MM.1S (cell line): ENCODE measurements at regions not wholly inside any gene's neighbourhood (a gene's known extent, or its start where the extent isn't known, plus 50 kb on each side); places are given as distances from the start of the nearest gene placed in this dataset.

Source experiments
- DNase-seq: peaks from one replicate; pipeline ENCODE4 v3.0.0-alpha.2; 2015
- H2AFZ ChIP-seq: fragments of 300-600 bp; sonication (generic); 2 replicates; pipeline ENCODE4 v1.6.0; 2016; ENCODE audit warnings: antibody characterized with exemption, low read length
- H3F3A ChIP-seq: fragments of 300-600 bp; sonication (generic); 2 replicates; pipeline ENCODE4 v1.6.1; 2016; ENCODE audit warnings: mild to moderate bottlenecking, antibody characterized with exemption, low read length, moderate library complexity, mixed read lengths; ENCODE audit not compliant: insufficient read depth
- H3K27ac ChIP-seq: fragments of 300-600 bp; sonication (generic); 2 replicates; pipeline ENCODE4 v1.5.1; 2016; ENCODE audit warnings: mild to moderate bottlenecking, low read length
- H3K27me3 ChIP-seq: fragments of 300-600 bp; sonication (generic); replicated peaks from 2 replicates; pipeline ENCODE4 v1.6.0; 2016; ENCODE audit warnings: low read length; ENCODE audit not compliant: insufficient read depth
- H3K36me3 ChIP-seq: fragments of 300-600 bp; sonication (generic); replicated peaks from 2 replicates; pipeline ENCODE4 v1.6.1; 2016; ENCODE audit warnings: mild to moderate bottlenecking, low read length, mixed read lengths; ENCODE audit not compliant: insufficient read depth
- H3K4me1 ChIP-seq: fragments of 300-600 bp; sonication (generic); 2 replicates; pipeline ENCODE4 v1.6.1; 2016; ENCODE audit warnings: low read length, mixed read lengths
- H3K4me2 ChIP-seq: fragments of 300-600 bp; sonication (generic); 2 replicates; pipeline ENCODE4 v1.6.0; 2016; ENCODE audit warnings: low read depth, low read length
- H3K4me3 ChIP-seq: fragments of 300-600 bp; sonication (generic); 2 replicates; pipeline ENCODE4 v1.5.1; 2016; ENCODE audit warnings: low read length, mixed read lengths
- H3K79me2 ChIP-seq: fragments of 300-600 bp; sonication (generic); 2 replicates; pipeline ENCODE4 v1.6.1; 2016; ENCODE audit warnings: mixed run types, low read length, mixed read lengths
- H3K9ac ChIP-seq: fragments of 300-600 bp; sonication (generic); 2 replicates; pipeline ENCODE4 v1.6.1; 2016; ENCODE audit warnings: low read length, mixed read lengths
- H3K9me2 ChIP-seq: fragments of 300-600 bp; sonication (generic); replicated peaks from 2 replicates; pipeline ENCODE4 v1.6.1; 2016; ENCODE audit warnings: mild to moderate bottlenecking, low read length, mixed read lengths; ENCODE audit not compliant: insufficient read depth
- H3K9me3 ChIP-seq: fragments of 300-600 bp; sonication (generic); replicated peaks from 2 replicates; pipeline ENCODE4 v1.6.1; 2016; ENCODE audit warnings: mild to moderate bottlenecking, low read length, mixed read lengths; ENCODE audit not compliant: insufficient read depth
- H4K20me1 ChIP-seq: fragments of 300-600 bp; sonication (generic); 2 replicates; pipeline ENCODE4 v1.6.1; 2016; ENCODE audit warnings: mild to moderate bottlenecking, low read length, moderate library complexity, mixed read lengths; ENCODE audit not compliant: insufficient read depth
- CTCF ChIP-seq: fragments of 300-600 bp; sonication (generic); IDR thresholded peaks from 2 replicates; pipeline ENCODE4 v1.5.1; 2016; ENCODE audit warnings: antibody characterized with exemption, low read length, mixed read lengths
- EZH2 ChIP-seq: fragments of 300-600 bp; sonication (generic); optimal IDR thresholded peaks from 2 replicates; pipeline ENCODE3; 2017; ENCODE audit warnings: low read depth, mild to moderate bottlenecking, antibody characterized with exemption, low read length, mixed read lengths
- EZH2phosphoT487 ChIP-seq: fragments of 300-600 bp; sonication (generic); IDR thresholded peaks from 2 replicates; pipeline ENCODE4 v1.6.1; 2018; ENCODE audit warnings: antibody characterized with exemption, low read length

- Histone ChIP-seq H3K9ac (no peak overlapping the region), H3F3A (no peaks in the 10 kb centered on the region), H3K79me2 (no peaks in the 10 kb centered on the region), H4K20me1 (no peaks in the 10 kb centered on the region), H3K36me3 (no peaks in the 10 kb centered on the region), H3K4me2 (no peak overlapping the region), H3K4me3 (no peak overlapping the region), H3K27ac (no peak overlapping the region), H2AFZ (no peak overlapping the region), H3K9me3 (no peaks in the 10 kb centered on the region), H3K4me1 (no peaks in the 10 kb centered on the region), H3K9me2 (no peaks in the 10 kb centered on the region), H3K27me3 (no peaks in the 10 kb centered on the region)
- DNase-seq = no peak
- TF ChIP-seq EZH2phosphoT487 = no peak
- no peak for TF ChIP-seq CTCF
- TF ChIP-seq EZH2 = no peak
These were observed 375.2 kb upstream of the RPS6KA3 start for GRCh38 chrX:20641954-20642353.

- H3K36me3 ChIP-seq = no peaks in the 10 kb centered on the region
- H3K9ac ChIP-seq = no peak overlapping the region
- H3K9me2 ChIP-seq = no peaks in the 10 kb centered on the region
- no peak for TF ChIP-seq EZH2phosphoT487
- TF ChIP-seq EZH2 = no peak
- TF ChIP-seq CTCF = no peak
- no peak overlapping the region for H2AFZ ChIP-seq
- DNase-seq = no peak
- no peaks in the 10 kb centered on the region for H3F3A ChIP-seq
- H3K9me3 ChIP-seq = no peaks in the 10 kb centered on the region
- no peaks in the 10 kb centered on the region for H4K20me1 ChIP-seq
- no peaks in the 10 kb centered on the region for H3K27me3 ChIP-seq
- H3K79me2 ChIP-seq = no peaks in the 10 kb centered on the region
- no peaks in the 10 kb centered on the region for H3K4me1 ChIP-seq
- no peak overlapping the region for H3K4me3 ChIP-seq
- H3K27ac ChIP-seq = no peak overlapping the region
- no peak overlapping the region for H3K4me2 ChIP-seq
These were observed 372.4 kb upstream of the RPS6KA3 start for GRCh38 chrX:20639115-20639514.

- Histone ChIP-seq H3K9ac (no peak overlapping the region), H3K9me2 (no peaks in the 10 kb centered on the region), H2AFZ (no peak overlapping the region), H4K20me1 (no peaks in the 10 kb centered on the region), H3K36me3 (no peaks in the 10 kb centered on the region), H3K4me3 (no peak overlapping the region), H3K27me3 (no peaks in the 10 kb centered on the region), H3K9me3 (no peaks in the 10 kb centered on the region), H3K79me2 (no peaks in the 10 kb centered on the region), H3K27ac (no peak overlapping the region), H3F3A (no peaks in the 10 kb centered on the region), H3K4me1 (no peaks in the 10 kb centered on the region), H3K4me2 (no peak overlapping the region)
- no peak for TF ChIP-seq EZH2
- no peak for TF ChIP-seq CTCF
- TF ChIP-seq EZH2phosphoT487 = no peak
- no peak for DNase-seq
These were observed 370.6 kb upstream of the RPS6KA3 start for GRCh38 chrX:20637351-20637750.

GRCh38 chrX:20633451-20633850 is 366.7 kb upstream of the RPS6KA3 start:
- H3K9ac ChIP-seq = no peak overlapping the region
- H2AFZ ChIP-seq = no peak overlapping the region
- H3K4me1 ChIP-seq = no peaks in the 10 kb centered on the region
- no peaks in the 10 kb centered on the region for H3K27me3 ChIP-seq
- no peak overlapping the region for H3K4me3 ChIP-seq
- no peaks in the 10 kb centered on the region for H3K9me3 ChIP-seq
- no peaks in the 10 kb centered on the region for H4K20me1 ChIP-seq
- no peak overlapping the region for H3K27ac ChIP-seq
- no peaks in the 10 kb centered on the region for H3F3A ChIP-seq
- no peaks in the 10 kb centered on the region for H3K9me2 ChIP-seq
- no peaks in the 10 kb centered on the region for H3K36me3 ChIP-seq
- DNase-seq = no peak
- H3K79me2 ChIP-seq = no peaks in the 10 kb centered on the region
- H3K4me2 ChIP-seq = no peak overlapping the region
- no peak for TF ChIP-seq EZH2
- no peak for TF ChIP-seq CTCF
- TF ChIP-seq EZH2phosphoT487 = no peak
